Activated T-cell treated with anti-CD3 and anti-CD28 coated beads, Interleukin-2, amount 50 U/mL, for 4 hours (primary cell): ENCODE measurements at regions not wholly inside any gene's neighbourhood (a gene's known extent, or its start where the extent isn't known, plus 50 kb on each side); places are given as distances from the start of the nearest gene placed in this dataset.

Source experiments
- ATAC-seq, 2 donors: fragments of 200-7000 bp; cut with Tn5 transposase; one replicate each; pipeline ENCODE4 v1.10.0; 2021
- DNase-seq: peaks from one replicate; pipeline ENCODE4 v3.0.0-alpha.2; 2020
- H3K27me3 Mint-ChIP-seq: one replicate; pipeline ENCODE4 v1.8.0; 2021; ENCODE audit warnings: low read depth, mixed read lengths
- H3K36me3 Mint-ChIP-seq: one replicate; pipeline ENCODE4 v1.8.0; 2022; ENCODE audit warnings: mixed read lengths; ENCODE audit not compliant: insufficient read depth
- H3K4me1 Mint-ChIP-seq: one replicate; pipeline ENCODE4 v1.8.0; 2021; ENCODE audit warnings: low read depth, mixed read lengths
- H3K4me3 Mint-ChIP-seq: one replicate; pipeline ENCODE4 v1.8.0; 2021; ENCODE audit warnings: mild to moderate bottlenecking, moderate library complexity, mixed read lengths
- H3K9me3 Mint-ChIP-seq: one replicate; pipeline ENCODE4 v1.8.0; 2021; ENCODE audit warnings: mixed read lengths

DNA sequence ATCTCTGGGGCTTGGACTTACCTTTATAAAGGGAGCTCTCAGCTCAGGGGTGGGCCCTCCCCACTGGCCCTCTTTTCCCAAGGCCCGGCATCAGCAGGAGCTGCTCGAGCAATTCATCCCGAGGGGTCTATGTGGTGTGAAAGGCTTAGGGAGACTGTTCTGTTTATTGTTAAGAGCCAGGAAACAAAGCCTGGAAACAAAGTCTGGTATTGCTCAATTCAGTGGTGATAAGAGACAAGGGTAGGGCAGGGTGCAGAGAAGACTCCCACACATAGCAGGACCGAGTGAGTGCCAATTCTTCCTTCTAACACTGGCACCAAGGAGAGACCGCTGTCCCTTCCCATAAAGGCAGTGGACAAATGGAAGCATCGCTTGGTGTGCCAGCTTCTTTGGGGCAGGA, 750.7 kb downstream of the KCNJ18 start:
- no peaks in the 10 kb centered on the region for H3K4me1 Mint-ChIP-seq
- no peaks in the 10 kb centered on the region for H3K27me3 Mint-ChIP-seq
- peaks cover 26% of the 10 kb centered on the region for H3K9me3 Mint-ChIP-seq
- no peaks in the 10 kb centered on the region for H3K36me3 Mint-ChIP-seq
- ATAC-seq (no peak), DNase-seq (no peak)
- no peak overlapping the region for H3K4me3 Mint-ChIP-seq

GRCh38 chr17:22453181-22453580, 760.9 kb downstream of the KCNJ18 start:
- no peaks in the 10 kb centered on the region for H3K36me3 Mint-ChIP-seq
- ATAC-seq: no peak
- no peak overlapping the region for H3K4me3 Mint-ChIP-seq
- H3K9me3 Mint-ChIP-seq: peaks cover 9% of the 10 kb centered on the region
- H3K4me1 Mint-ChIP-seq: no peaks in the 10 kb centered on the region
- no peak for DNase-seq
- no peaks in the 10 kb centered on the region for H3K27me3 Mint-ChIP-seq

GRCh38 chr17:22454070-22454999, 762.0 kb downstream of the KCNJ18 start:
- no peaks in the 10 kb centered on the region for H3K27me3 Mint-ChIP-seq
- no peak overlapping the region for H3K4me3 Mint-ChIP-seq
- H3K4me1 Mint-ChIP-seq: no peaks in the 10 kb centered on the region
- peaks cover 9% of the 10 kb centered on the region for H3K9me3 Mint-ChIP-seq
- no peak for ATAC-seq
- DNase-seq: no peak
- no peaks in the 10 kb centered on the region for H3K36me3 Mint-ChIP-seq

DNA sequence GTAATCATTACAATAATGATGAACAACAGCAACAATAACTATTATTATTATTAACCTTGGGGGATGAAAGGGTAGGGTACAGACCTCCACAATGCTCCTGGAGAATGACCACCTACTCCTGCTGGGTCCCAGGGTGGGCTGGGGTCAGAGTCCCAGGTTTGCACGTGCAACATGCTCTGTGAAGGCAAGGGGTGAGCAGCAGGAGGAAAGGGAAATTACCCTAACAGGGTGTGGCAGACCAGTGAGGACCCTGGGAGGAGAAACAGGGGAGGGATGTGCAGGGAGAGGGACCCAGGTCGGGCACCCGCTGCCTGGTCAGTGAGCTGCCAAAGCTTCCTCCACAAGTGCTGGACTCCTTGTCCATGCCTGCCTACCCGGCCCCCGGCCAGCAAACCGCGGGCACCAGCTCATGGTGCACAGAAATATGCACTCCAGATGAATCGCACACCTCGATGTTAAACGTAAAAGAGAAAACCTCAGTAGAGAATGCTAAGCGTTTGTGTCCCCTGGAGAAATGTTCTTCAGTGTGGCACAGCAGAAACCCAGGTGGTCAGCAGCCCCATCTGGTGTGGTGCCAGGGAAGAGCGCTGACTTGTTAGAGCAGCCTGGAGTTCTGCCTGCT, 767.1 kb downstream of the KCNJ18 start:
- Mint-ChIP-seq H3K9me3 (peaks cover 18% of the 10 kb centered on the region), H3K4me1 (no peaks in the 10 kb centered on the region), H3K27me3 (no peaks in the 10 kb centered on the region), H3K4me3 (no peak overlapping the region), H3K36me3 (no peaks in the 10 kb centered on the region)
- DNase-seq (no peak), ATAC-seq (no peak)

DNA sequence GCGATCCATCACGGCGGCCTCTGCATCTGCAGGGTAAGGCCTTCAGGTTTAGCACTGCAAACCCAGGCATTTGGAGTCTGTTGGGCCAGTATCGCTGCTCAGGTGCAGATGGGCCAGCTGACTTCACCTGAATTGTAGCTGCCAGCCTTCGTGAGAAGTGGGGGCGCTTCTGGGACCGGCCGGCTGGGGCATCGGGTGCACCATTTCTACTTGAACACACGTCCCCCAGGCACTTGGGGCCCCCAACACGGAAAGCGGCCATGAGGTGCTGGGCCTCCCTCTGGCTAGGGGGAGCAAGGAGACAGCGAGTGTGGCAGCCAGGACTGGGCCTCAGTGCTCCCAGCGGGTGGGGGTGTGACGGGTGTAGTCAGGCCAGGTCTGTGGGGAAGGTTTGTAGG, 767.6 kb downstream of the KCNJ18 start:
- H3K36me3 Mint-ChIP-seq: no peaks in the 10 kb centered on the region
- no peak overlapping the region for H3K4me3 Mint-ChIP-seq
- no peaks in the 10 kb centered on the region for H3K4me1 Mint-ChIP-seq
- H3K27me3 Mint-ChIP-seq: no peaks in the 10 kb centered on the region
- ATAC-seq (no peak), DNase-seq (no peak)
- peaks cover 18% of the 10 kb centered on the region for H3K9me3 Mint-ChIP-seq

- Mint-ChIP-seq H3K9me3 (peaks cover 19% of the 10 kb centered on the region), H3K27me3 (no peaks in the 10 kb centered on the region), H3K36me3 (no peaks in the 10 kb centered on the region), H3K4me3 (no peak overlapping the region), H3K4me1 (no peaks in the 10 kb centered on the region)
- ATAC-seq: no peak
- DNase-seq: no peak
Measured at GRCh38 chr17:22460461-22461063, 768.2 kb downstream of the KCNJ18 start.

DNA sequence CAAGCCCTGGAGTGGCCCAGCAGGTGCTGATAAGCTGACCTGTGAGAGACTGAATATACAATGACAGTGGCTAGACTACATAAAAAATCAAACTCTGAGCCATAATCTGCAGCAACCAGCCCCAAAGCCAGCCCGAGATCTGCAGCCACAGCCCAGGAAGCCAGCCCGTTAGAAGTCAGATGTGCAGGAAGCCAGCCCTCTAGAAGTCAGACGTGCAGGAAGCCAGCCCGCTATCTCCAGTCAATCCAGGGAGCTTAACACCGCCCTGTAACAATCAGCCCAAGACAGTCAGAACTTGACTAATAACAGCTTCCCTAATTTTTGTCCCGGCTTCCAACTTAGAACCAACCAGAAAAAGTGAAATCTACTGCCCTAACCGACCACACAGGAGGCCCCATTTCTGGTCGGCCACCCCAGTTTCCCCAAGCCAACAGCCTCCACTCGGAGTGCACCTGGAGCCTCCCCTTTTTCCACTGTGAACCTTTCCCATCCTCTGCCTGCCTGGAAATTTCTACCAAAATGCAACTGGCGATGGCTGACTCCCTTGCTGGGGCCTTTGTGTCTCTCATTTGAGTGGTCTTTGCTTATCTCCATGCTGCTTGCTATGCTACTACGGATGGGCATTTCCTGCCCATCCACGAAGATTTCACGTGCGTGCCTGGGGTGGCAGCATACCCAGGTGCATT, 769.3 kb downstream of the KCNJ18 start:
- H3K36me3 Mint-ChIP-seq: no peaks in the 10 kb centered on the region
- ATAC-seq: no peak
- H3K4me3 Mint-ChIP-seq: no peak overlapping the region

DNA sequence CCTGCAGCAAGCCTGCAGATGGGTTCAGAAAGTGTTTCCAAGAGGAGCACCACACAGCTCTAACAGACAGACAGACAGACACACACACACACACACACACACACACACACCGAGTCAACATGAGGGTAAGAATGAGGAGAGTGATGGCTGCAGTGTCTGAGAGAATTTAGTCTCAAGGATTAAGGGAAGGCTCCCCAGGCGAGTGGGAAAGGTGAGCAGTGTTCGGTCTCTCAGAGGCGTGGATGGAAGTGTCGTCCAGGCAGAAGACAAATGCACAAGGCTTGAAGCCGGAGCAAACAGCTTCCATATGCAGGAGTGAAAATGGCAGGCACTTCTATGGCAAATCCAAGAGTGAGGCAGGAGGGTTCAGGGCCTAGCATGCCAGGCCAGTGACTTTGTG, 770.1 kb downstream of the KCNJ18 start:
- ATAC-seq: no peak
- Mint-ChIP-seq H3K27me3 (no peaks in the 10 kb centered on the region), H3K4me1 (no peaks in the 10 kb centered on the region), H3K36me3 (no peaks in the 10 kb centered on the region), H3K4me3 (no peak overlapping the region), H3K9me3 (peaks cover 15% of the 10 kb centered on the region)
- no peak for DNase-seq

More for the DNA sequence above, 769.3 kb downstream of the KCNJ18 start:
- no peak for DNase-seq
- Mint-ChIP-seq H3K27me3 (no peaks in the 10 kb centered on the region), H3K4me1 (no peaks in the 10 kb centered on the region), H3K9me3 (peaks cover 18% of the 10 kb centered on the region)

DNA sequence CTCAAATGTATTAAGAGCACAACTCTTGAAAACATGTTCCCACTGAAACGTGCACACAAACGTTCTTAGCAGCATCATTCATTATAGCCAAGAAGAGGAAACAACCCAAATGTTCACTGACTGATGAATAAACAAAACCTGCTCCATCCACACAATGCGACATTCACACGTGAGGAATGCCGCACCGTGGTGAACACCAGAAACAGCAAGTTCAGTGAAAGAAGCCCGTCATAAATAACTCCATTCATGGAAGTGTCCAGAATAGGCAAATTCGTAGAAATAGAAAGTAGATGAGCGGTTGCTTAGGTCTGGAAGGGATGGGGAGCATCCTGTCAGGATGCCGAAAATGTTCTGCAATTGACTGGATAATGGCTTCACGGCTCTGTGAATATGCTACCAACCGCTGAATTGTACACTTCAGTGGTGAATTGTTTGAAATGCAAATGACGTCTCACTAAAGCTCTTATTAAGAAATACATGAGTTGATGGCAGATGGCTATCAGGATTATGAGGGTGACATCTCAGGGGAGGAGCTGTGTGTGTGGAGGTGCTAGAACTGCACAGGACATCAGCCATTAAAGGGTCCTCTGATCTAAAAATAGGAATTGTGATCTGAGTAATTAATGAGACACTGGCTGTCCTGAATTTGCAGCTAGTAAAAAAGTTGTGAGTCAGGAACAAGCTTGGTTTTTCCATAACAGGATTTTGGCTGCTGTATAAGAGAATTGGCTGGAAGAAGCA, 771.0 kb downstream of the KCNJ18 start:
- Mint-ChIP-seq H3K27me3 (no peaks in the 10 kb centered on the region), H3K9me3 (peaks cover 11% of the 10 kb centered on the region), H3K4me1 (no peaks in the 10 kb centered on the region), H3K36me3 (no peaks in the 10 kb centered on the region), H3K4me3 (no peak overlapping the region)
- DNase-seq (no peak), ATAC-seq (no peak)

DNA sequence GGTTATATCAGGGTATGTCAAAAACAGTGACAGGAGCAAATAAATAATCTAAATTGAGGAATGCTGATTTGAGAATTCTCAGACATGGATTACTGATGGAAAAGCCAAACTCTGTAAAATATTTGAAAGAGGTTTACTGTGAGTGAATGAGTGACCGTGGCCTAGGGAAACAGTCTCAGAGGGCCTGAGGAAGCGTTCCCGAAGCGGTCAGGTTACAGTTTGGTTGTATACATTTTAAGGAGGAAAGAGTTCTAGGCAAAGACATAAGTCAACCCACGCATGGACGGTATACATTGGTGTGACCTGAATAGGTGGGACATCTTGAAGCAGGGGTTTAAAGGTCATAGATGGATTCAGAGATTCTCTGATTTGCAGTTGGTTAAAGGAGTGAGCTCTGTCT, 771.7 kb downstream of the KCNJ18 start:
- H3K36me3 Mint-ChIP-seq: no peaks in the 10 kb centered on the region
- H3K27me3 Mint-ChIP-seq: no peaks in the 10 kb centered on the region
- no peak for DNase-seq
- H3K4me1 Mint-ChIP-seq: no peaks in the 10 kb centered on the region
- no peak for ATAC-seq
- peaks cover 11% of the 10 kb centered on the region for H3K9me3 Mint-ChIP-seq
- no peak overlapping the region for H3K4me3 Mint-ChIP-seq

- no peak overlapping the region for H3K4me3 Mint-ChIP-seq
- peaks cover 7% of the 10 kb centered on the region for H3K9me3 Mint-ChIP-seq
- H3K36me3 Mint-ChIP-seq: no peaks in the 10 kb centered on the region
Measured at GRCh38 chr17:22467720-22468119, 775.4 kb downstream of the KCNJ18 start.

GRCh38 chr17:22469101-22469880, 777.0 kb downstream of the KCNJ18 start:
- Mint-ChIP-seq H3K36me3 (no peaks in the 10 kb centered on the region), H3K9me3 (peaks cover 7% of the 10 kb centered on the region), H3K4me3 (no peak overlapping the region), H3K4me1 (no peaks in the 10 kb centered on the region), H3K27me3 (no peaks in the 10 kb centered on the region)
- DNase-seq (no peak), ATAC-seq (no peak)

More at GRCh38 chr17:22467720-22468119, 775.4 kb downstream of the KCNJ18 start:
- DNase-seq (no peak), ATAC-seq (no peak)
- H3K4me1 Mint-ChIP-seq: no peaks in the 10 kb centered on the region
- H3K27me3 Mint-ChIP-seq: no peaks in the 10 kb centered on the region

GRCh38 chr17:22469941-22470340, 777.6 kb downstream of the KCNJ18 start:
- H3K27me3 Mint-ChIP-seq: no peaks in the 10 kb centered on the region
- DNase-seq: no peak
- H3K9me3 Mint-ChIP-seq: peaks cover 7% of the 10 kb centered on the region
- no peaks in the 10 kb centered on the region for H3K4me1 Mint-ChIP-seq
- H3K36me3 Mint-ChIP-seq: no peaks in the 10 kb centered on the region
- ATAC-seq: no peak
- no peak overlapping the region for H3K4me3 Mint-ChIP-seq
